K562 (cell line): ENCODE measurements at regions not wholly inside any gene's neighbourhood (a gene's known extent, or its start where the extent isn't known, plus 50 kb on each side); places are given as distances from the start of the nearest gene placed in this dataset.

Experiments used
- ATAC-seq: fragments of 200-7000 bp; cut with Tn5 transposase; 3 replicates; pipeline ENCODE4 v1.9.1; 2020; ENCODE audit warnings: moderate library complexity
- BruUV-seq: library from RNA; stranded (reverse); fragments of 400-500 nt; replicated peaks from 2 replicates; lab custom pipeline; 2021; lab: Mats Ljungman, UMichigan
- CTCF ChIA-PET: fragments of 300-600 bp; formaldehyde crosslinking; extraction: SDS; loops from one replicate; lab custom pipeline; 2021; ENCODE audit warnings: low intra/inter-chr PET ratio; lab: Yijun Ruan, JAX
- POLR2A ChIA-PET: fragments of 300-600, 350-650 bp; sonication (Branson Sonifier 250); formaldehyde crosslinking; extraction: SDS; loops from one replicate; lab custom pipeline; 2021; ENCODE audit warnings: antibody characterized with exemption, inconsistent platforms; lab: Yijun Ruan, JAX
- DNase-seq, 4 experiments: peaks; one replicate each; pipeline versions ENCODE4 v3.0.0 to v3.0.0-alpha.2; 2011 to 2018; ENCODE audit warnings: low spot score in 3 of 4, mixed read lengths in 3 of 4; ENCODE audit errors: extremely low read depth in 1 of 4
- FAIRE-seq: peaks from 2 replicates; lab custom pipeline; 2011; peaks lifted over from hg19 to GRCh38; lab: Jason Lieb, UNC
- H2AFZ ChIP-seq: 2 replicates; pipeline ENCODE4 v1.6.0; 2011; ENCODE audit warnings: low read depth, low read length, control low read depth, inconsistent platforms
- H3K27ac ChIP-seq: fragments of 200-600 bp; 3 replicates; pipeline ENCODE4 v1.8.0; 2011; ENCODE audit warnings: low read depth, mild to moderate bottlenecking, control low read depth, inconsistent platforms, low read length, moderate library complexity, mixed read lengths; ENCODE audit errors: extremely low read depth
- H3K27me3 ChIP-seq, 2 experiments: fragments of 300-600 bp in 1 of 2; 2 replicates in 1 of 2; 3 replicates in 1 of 2; pipeline versions ENCODE4 v1.6.0 to v1.8.0; 2011; ENCODE audit warnings: inconsistent platforms in 2 of 2, low read length in 2 of 2, mild to moderate bottlenecking in 1 of 2, mixed read lengths in 1 of 2, moderate library complexity in 1 of 2; ENCODE audit not compliant: control insufficient read depth in 2 of 2, insufficient read depth in 2 of 2
- H3K36me3 ChIP-seq: fragments of 300-600 bp; 3 replicates; pipeline ENCODE4 v1.8.0; 2011; ENCODE audit warnings: mild to moderate bottlenecking, low read length, inconsistent platforms; ENCODE audit not compliant: control insufficient read depth, insufficient read depth
- H3K4me1 ChIP-seq, 2 experiments: fragments of 200-600 bp in 1 of 2; replicated peaks in 1 of 2; 2 replicates in 1 of 2; 3 replicates in 1 of 2; pipeline versions ENCODE4 v1.5.1 to v1.8.0; 2011; ENCODE audit warnings: inconsistent platforms in 2 of 2, low read length in 2 of 2, mild to moderate bottlenecking in 1 of 2, mixed read lengths in 1 of 2, moderate library complexity in 1 of 2; ENCODE audit not compliant: control insufficient read depth in 2 of 2, insufficient read depth in 2 of 2
- H3K4me2 ChIP-seq: 2 replicates; pipeline ENCODE4 v1.6.1; 2011; ENCODE audit warnings: low read length, control low read depth, inconsistent platforms, mixed read lengths; ENCODE audit not compliant: insufficient read depth
- H3K4me3 ChIP-seq: fragments of 200-600 bp; sonication (generic), shearing (Covaris generic); 2 replicates; pipeline ENCODE4 v1.5.1; 2016; ENCODE audit warnings: control low read depth, inconsistent platforms
- H3K79me2 ChIP-seq: fragments of 200-600 bp; 3 replicates; pipeline ENCODE4 v1.8.0; 2011; ENCODE audit warnings: low read length, inconsistent platforms; ENCODE audit not compliant: control insufficient read depth, insufficient read depth
- H3K9ac ChIP-seq, 2 experiments: 2 replicates each; pipeline versions ENCODE4 v1.6.0 to v1.6.1; 2011; ENCODE audit warnings: low read depth in 2 of 2, low read length in 2 of 2, control low read depth in 1 of 2, inconsistent platforms in 1 of 2, mild to moderate bottlenecking in 1 of 2, mixed read lengths in 1 of 2; ENCODE audit not compliant: insufficient read depth in 1 of 2
- H3K9me1 ChIP-seq: one replicate; pipeline ENCODE4 v1.6.0; 2011; ENCODE audit warnings: inconsistent platforms, mild to moderate bottlenecking, low read length, moderate library complexity; ENCODE audit not compliant: control insufficient read depth, insufficient read depth
- H3K9me3 ChIP-seq: replicated peaks from 2 replicates; pipeline ENCODE4 v1.5.1; 2011; ENCODE audit warnings: low read depth, low read length, inconsistent platforms; ENCODE audit not compliant: control insufficient read depth, insufficient read depth
- H4K20me1 ChIP-seq: replicated peaks from 2 replicates; pipeline ENCODE4 v1.6.1; 2011; ENCODE audit warnings: low read length, inconsistent platforms, mixed read lengths; ENCODE audit not compliant: control insufficient read depth, insufficient read depth
- MGA ChIP-seq: fragments of 450-650 bp; IDR thresholded peaks from 2 replicates; pipeline ENCODE4 v1.6.1; 2016; ENCODE audit warnings: mild to moderate bottlenecking, moderate library complexity
- PRDM10 ChIP-seq: fragments of 450-650 bp; IDR thresholded peaks from 2 replicates; pipeline ENCODE4 v1.6.1; 2018; ENCODE audit not compliant: partially characterized antibody
- WGBS: fragments of 100-300 bp; shearing (Covaris generic); methylation state at CpG from one replicate; pipeline ENCODE4 v1.1.6; 2016; ENCODE audit warnings: low coverage, mixed read lengths; ENCODE audit not compliant: insufficient coverage; ENCODE audit errors: missing lambda C conversion rate; 5-methylcytosine and 5-hydroxymethylcytosine counted together
- in situ Hi-C: fragments of 300-500 bp; cut with MboI; formaldehyde crosslinking; loops from 4 replicates; pipeline ENCODE4 v1.15.0; 2018; ENCODE audit warnings: inconsistent platforms, mixed read lengths
- intact Hi-C: fragments of 100-400 bp; cut with micrococcal nuclease; formaldehyde crosslinking; loops from 2 replicates; pipeline ENCODE4 v1.14.2; 2022
- TF ChIP-seq, protein P1 (sequence below), 3 experiments: IDR thresholded peaks in 2 of 3; conservative IDR thresholded peaks in 1 of 3; 2 replicates each; pipeline ENCODE4 v1.5.1; 2011 to 2012; ENCODE audit warnings: low read length in 3 of 3, mild to moderate bottlenecking in 3 of 3, control low read depth in 2 of 3, improper control_type of control experiment in 1 of 3, inconsistent platforms in 1 of 3, low read depth in 1 of 3, mixed read lengths in 1 of 3, moderate library complexity in 1 of 3; ENCODE audit not compliant: insufficient read depth in 2 of 3

GRCh38 chr13:76016799-76017400 lies 380.8 kb downstream of the LMO7 start:
- Histone ChIP-seq H3K4me2 (no peak overlapping the region), H3K4me3 (no peak overlapping the region), H3K9ac (no peak overlapping the region), H3K4me1 (no peaks in the 10 kb centered on the region; a peak in 1 of 5 replicates), H3K79me2 (no peaks in the 10 kb centered on the region), H3K27ac (no peak overlapping the region), H3K9me3 (no peaks in the 10 kb centered on the region), H2AFZ (no peak overlapping the region), H4K20me1 (no peaks in the 10 kb centered on the region), H3K27me3 (no peaks in the 10 kb centered on the region), H3K9me1 (no peaks in the 10 kb centered on the region), H3K36me3 (no peaks in the 10 kb centered on the region)
- ChIA-PET POLR2A (no interaction called here), CTCF (interaction anchor here (0.7 to 1.4 kb wide), 3 partner anchors 11 to 140 kb away, joined by 4 to 9 read pairs (median 4); no protein-coding TSS in a partner anchor)
- no TSS peak for BruUV-seq
- 100% methylated on average over 2 of the region's 3 CpGs for WGBS
- in situ Hi-C loops (no loop called here), intact Hi-C loops (loop anchor here (1.0 to 10.0 kb wide), 3 partner anchors 141 to 455 kb away; no protein-coding TSS in a partner anchor)
- DNase-seq (peak; percentile 13 to 58 (median 16)), ATAC-seq (peak; percentile 92), FAIRE-seq (peak; percentile 61)
- TF ChIP-seq MGA = no peak
- TF ChIP-seq PRDM10 = peak; percentile 28
- TF ChIP-seq, protein P1, sequence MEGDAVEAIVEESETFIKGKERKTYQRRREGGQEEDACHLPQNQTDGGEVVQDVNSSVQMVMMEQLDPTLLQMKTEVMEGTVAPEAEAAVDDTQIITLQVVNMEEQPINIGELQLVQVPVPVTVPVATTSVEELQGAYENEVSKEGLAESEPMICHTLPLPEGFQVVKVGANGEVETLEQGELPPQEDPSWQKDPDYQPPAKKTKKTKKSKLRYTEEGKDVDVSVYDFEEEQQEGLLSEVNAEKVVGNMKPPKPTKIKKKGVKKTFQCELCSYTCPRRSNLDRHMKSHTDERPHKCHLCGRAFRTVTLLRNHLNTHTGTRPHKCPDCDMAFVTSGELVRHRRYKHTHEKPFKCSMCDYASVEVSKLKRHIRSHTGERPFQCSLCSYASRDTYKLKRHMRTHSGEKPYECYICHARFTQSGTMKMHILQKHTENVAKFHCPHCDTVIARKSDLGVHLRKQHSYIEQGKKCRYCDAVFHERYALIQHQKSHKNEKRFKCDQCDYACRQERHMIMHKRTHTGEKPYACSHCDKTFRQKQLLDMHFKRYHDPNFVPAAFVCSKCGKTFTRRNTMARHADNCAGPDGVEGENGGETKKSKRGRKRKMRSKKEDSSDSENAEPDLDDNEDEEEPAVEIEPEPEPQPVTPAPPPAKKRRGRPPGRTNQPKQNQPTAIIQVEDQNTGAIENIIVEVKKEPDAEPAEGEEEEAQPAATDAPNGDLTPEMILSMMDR (IDR thresholded peaks at IDR 0.05 in 2 of 3, conservative IDR thresholded peaks at IDR 0.05 in 1 of 3; ENCODE audit: insufficient read depth in 2 of 3, low read depth in 1 of 3, low read length in 3 of 3) = peak; percentile 51 to 62 (median 61); a peak in 5 of 6 replicates
